Lower leg skin (tissue), 4 donors: ENCODE measurements at regions not wholly inside any gene's neighbourhood (a gene's known extent, or its start where the extent isn't known, plus 50 kb on each side); places are given as distances from the start of the nearest gene placed in this dataset.

Experiments used
- DNase-seq, 2 donors: peaks; one replicate each; pipeline ENCODE4 v3.0.0-alpha.2; 2019; ENCODE audit warnings: low spot score in 2 of 2
- H3K4me3 ChIP-seq: fragments of 200-600 bp; sonication (generic); 2 replicates; pipeline ENCODE4 v1.5.1; 2017; ENCODE audit warnings: mild to moderate bottlenecking, low read depth; ENCODE audit not compliant: poor library complexity, severe bottlenecking
- CTCF ChIP-seq, 3 donors: fragments of 450-650 bp; IDR thresholded peaks; one replicate each; pipeline ENCODE4 v1.5.1; 2016; ENCODE audit warnings: antibody characterized with exemption in 3 of 3, mild to moderate bottlenecking in 3 of 3, moderate library complexity in 2 of 3
- POLR2A ChIP-seq, 2 donors: fragments of 450-650 bp; IDR thresholded peaks; one replicate each; pipeline ENCODE4 v1.6.1; 2016 to 2017; ENCODE audit warnings: antibody characterized with exemption in 2 of 2, mild to moderate bottlenecking in 1 of 2, moderate library complexity in 1 of 2
- WGBS, 2 donors: methylation state at CpG; one replicate each; pipeline ENCODE4 v1.1.5; 2018; 5-methylcytosine and 5-hydroxymethylcytosine counted together
- intact Hi-C: fragments of 100-400 bp; cut with DNase I; formaldehyde crosslinking; loops from one replicate; pipeline ENCODE4 v1.15.0; 2023; ENCODE audit warnings: low total_unique reads

- intact Hi-C loops, result no loop called here
- no peak for DNase-seq
- no peak overlapping the region for H3K4me3 ChIP-seq
- WGBS, 2 donors, result 91 to 93% methylated on average over 8 of the region's 8 CpGs
- TF ChIP-seq CTCF (IDR thresholded peaks at IDR 0.05) (no peak), POLR2A (IDR thresholded peaks at IDR 0.05) (no peak)
Measured at GRCh38 chr16:17619261-17619660, 148.5 kb upstream of the XYLT1 start.

GRCh38 chr16:17617021-17617552, 146.3 kb upstream of the XYLT1 start:
- no peak for DNase-seq
- H3K4me3 ChIP-seq, result no peak overlapping the region
- TF ChIP-seq POLR2A (IDR thresholded peaks at IDR 0.05), result no peak
- no peak for TF ChIP-seq CTCF (IDR thresholded peaks at IDR 0.05)
- intact Hi-C loops, result no loop called here
- WGBS, 2 donors, result 45 to 56% methylated on average over 4 of the region's 4 CpGs

- 61 to 69% methylated on average over 3 of the region's 3 CpGs for WGBS, 2 donors
- H3K4me3 ChIP-seq, result no peak overlapping the region
- TF ChIP-seq POLR2A (IDR thresholded peaks at IDR 0.05), result no peak
- no peak for TF ChIP-seq CTCF (IDR thresholded peaks at IDR 0.05)
- intact Hi-C loops, result no loop called here
- DNase-seq, result no peak
Measured at GRCh38 chr16:17612336-17612735, 141.6 kb upstream of the XYLT1 start.

GRCh38 chr16:17607609-17608008, 136.8 kb upstream of the XYLT1 start:
- H3K4me3 ChIP-seq, result no peak overlapping the region
- 31 to 40% methylated on average over 6 of the region's 6 CpGs for WGBS, 2 donors
- intact Hi-C loops, result no loop called here
- TF ChIP-seq CTCF (IDR thresholded peaks at IDR 0.05) (no peak), POLR2A (IDR thresholded peaks at IDR 0.05) (no peak)
- DNase-seq, result no peak

- H3K4me3 ChIP-seq, result no peak overlapping the region
- WGBS, 2 donors, result 14 to 16% methylated on average over 4 of the region's 4 CpGs
- intact Hi-C loops, result no loop called here
- no peak for DNase-seq
- TF ChIP-seq POLR2A (IDR thresholded peaks at IDR 0.05), result no peak
- no peak for TF ChIP-seq CTCF (IDR thresholded peaks at IDR 0.05)
Measured at GRCh38 chr16:17607075-17607509, 136.3 kb upstream of the XYLT1 start.

- TF ChIP-seq POLR2A (IDR thresholded peaks at IDR 0.05) (no peak), CTCF (IDR thresholded peaks at IDR 0.05) (no peak)
- intact Hi-C loops, result no loop called here
- H3K4me3 ChIP-seq, result no peak overlapping the region
- 4 to 6% methylated on average over 1 of the region's 1 CpG for WGBS, 2 donors
- no peak for DNase-seq
Measured at GRCh38 chr16:17606460-17606859, 135.7 kb upstream of the XYLT1 start.
